Chondrocyte (in vitro differentiated cells): ENCODE measurements at regions not wholly inside any gene's neighbourhood (a gene's known extent, or its start where the extent isn't known, plus 50 kb on each side); places are given as distances from the start of the nearest gene placed in this dataset.

Source experiments
- DNase-seq: peaks from one replicate; pipeline ENCODE4 v3.0.0; 2021; ENCODE audit warnings: mixed read lengths, low spot score
- H3K27ac Mint-ChIP-seq: one replicate; pipeline ENCODE4 v1.8.0; 2021; ENCODE audit warnings: mild to moderate bottlenecking, moderate library complexity, mixed read lengths; ENCODE audit not compliant: unreplicated experiment
- H3K27me3 Mint-ChIP-seq: 2 replicates; pipeline ENCODE4 v1.8.0; 2021; ENCODE audit warnings: low read depth, mixed read lengths
- H3K36me3 Mint-ChIP-seq: 2 replicates; pipeline ENCODE4 v1.8.0; 2021; ENCODE audit warnings: low read depth, mixed read lengths
- H3K4me1 Mint-ChIP-seq: 2 replicates; pipeline ENCODE4 v1.8.0; 2021; ENCODE audit warnings: low read depth, mild to moderate bottlenecking, mixed read lengths
- H3K4me3 Mint-ChIP-seq: one replicate; pipeline ENCODE4 v1.8.0; 2021; ENCODE audit warnings: mild to moderate bottlenecking, moderate library complexity, mixed read lengths; ENCODE audit not compliant: unreplicated experiment
- H3K9me3 Mint-ChIP-seq: 2 replicates; pipeline ENCODE4 v1.8.0; 2021; ENCODE audit warnings: low read depth, mixed read lengths
- TF ChIP-seq, protein P1 (sequence below): fragments of 200-600 bp; sonication (generic); IDR thresholded peaks from 2 replicates; pipeline ENCODE4 v1.5.0; 2021; ENCODE audit warnings: antibody characterized with exemption, mild to moderate bottlenecking, moderate library complexity

DNA sequence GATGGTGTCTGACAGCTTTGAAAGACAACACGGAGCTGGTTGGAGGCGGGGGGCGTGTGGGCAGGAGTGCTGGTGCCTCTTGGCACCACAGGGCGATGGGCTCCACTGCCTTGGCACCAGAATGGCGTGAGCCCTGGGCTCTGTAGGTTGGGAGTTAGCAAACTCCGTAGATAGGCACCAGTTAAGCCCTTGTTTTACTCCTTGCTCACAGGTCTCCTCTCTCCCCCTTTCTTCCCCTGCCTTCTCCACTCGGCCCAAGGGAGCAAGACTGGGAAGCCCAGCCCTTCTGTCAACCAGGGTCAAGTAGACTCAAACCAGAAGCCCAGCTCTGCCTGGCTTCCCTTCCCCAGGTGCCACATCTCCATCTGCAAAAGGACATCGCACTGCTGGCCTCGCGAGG, 281.7 kb upstream of the ID2 start:
- Mint-ChIP-seq H3K9me3 (peaks cover 4% of the 10 kb centered on the region), H3K36me3 (no peaks in the 10 kb centered on the region), H3K27ac (no peak overlapping the region), H3K27me3 (peaks cover 11% of the 10 kb centered on the region), H3K4me3 (no peak overlapping the region), H3K4me1 (peaks cover under 1% of the 10 kb centered on the region)
- no peak for DNase-seq
- TF ChIP-seq, protein P1, sequence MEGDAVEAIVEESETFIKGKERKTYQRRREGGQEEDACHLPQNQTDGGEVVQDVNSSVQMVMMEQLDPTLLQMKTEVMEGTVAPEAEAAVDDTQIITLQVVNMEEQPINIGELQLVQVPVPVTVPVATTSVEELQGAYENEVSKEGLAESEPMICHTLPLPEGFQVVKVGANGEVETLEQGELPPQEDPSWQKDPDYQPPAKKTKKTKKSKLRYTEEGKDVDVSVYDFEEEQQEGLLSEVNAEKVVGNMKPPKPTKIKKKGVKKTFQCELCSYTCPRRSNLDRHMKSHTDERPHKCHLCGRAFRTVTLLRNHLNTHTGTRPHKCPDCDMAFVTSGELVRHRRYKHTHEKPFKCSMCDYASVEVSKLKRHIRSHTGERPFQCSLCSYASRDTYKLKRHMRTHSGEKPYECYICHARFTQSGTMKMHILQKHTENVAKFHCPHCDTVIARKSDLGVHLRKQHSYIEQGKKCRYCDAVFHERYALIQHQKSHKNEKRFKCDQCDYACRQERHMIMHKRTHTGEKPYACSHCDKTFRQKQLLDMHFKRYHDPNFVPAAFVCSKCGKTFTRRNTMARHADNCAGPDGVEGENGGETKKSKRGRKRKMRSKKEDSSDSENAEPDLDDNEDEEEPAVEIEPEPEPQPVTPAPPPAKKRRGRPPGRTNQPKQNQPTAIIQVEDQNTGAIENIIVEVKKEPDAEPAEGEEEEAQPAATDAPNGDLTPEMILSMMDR = no peak

DNA sequence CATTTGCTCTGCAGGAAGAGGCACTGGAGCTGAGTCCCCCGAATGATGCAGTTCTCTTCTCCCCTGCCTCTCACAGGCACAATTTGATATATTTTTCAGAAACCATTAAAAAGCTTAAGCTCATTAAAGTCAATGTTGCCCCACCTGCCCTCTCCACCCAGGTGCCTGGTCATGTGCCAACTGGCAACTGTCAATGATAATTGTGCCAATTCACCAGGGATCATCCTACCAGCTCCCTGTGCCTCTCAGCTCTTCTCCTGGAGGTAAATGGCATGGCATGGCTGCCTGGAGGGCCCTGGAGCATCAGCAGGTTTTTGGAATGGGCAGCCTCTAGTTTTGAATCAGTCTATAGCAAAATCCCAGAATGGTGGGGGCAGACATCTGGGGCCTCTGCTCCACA, 279.6 kb upstream of the ID2 start:
- no peak overlapping the region for H3K27ac Mint-ChIP-seq
- H3K4me1 Mint-ChIP-seq = no peaks in the 10 kb centered on the region
- TF ChIP-seq, protein P1 = no peak
- peaks cover 8% of the 10 kb centered on the region for H3K9me3 Mint-ChIP-seq
- H3K27me3 Mint-ChIP-seq = peaks cover 6% of the 10 kb centered on the region
- no peaks in the 10 kb centered on the region for H3K36me3 Mint-ChIP-seq
- H3K4me3 Mint-ChIP-seq = no peak overlapping the region
- no peak for DNase-seq

GRCh38 chr2:8403876-8404275, 278.0 kb upstream of the ID2 start:
- H3K4me1 Mint-ChIP-seq = no peaks in the 10 kb centered on the region
- peaks cover 6% of the 10 kb centered on the region for H3K27me3 Mint-ChIP-seq
- no peak overlapping the region for H3K4me3 Mint-ChIP-seq
- H3K36me3 Mint-ChIP-seq = no peaks in the 10 kb centered on the region
- no peak for DNase-seq
- TF ChIP-seq, protein P1 = no peak
- H3K27ac Mint-ChIP-seq = no peak overlapping the region
- H3K9me3 Mint-ChIP-seq = peaks cover 8% of the 10 kb centered on the region

DNA sequence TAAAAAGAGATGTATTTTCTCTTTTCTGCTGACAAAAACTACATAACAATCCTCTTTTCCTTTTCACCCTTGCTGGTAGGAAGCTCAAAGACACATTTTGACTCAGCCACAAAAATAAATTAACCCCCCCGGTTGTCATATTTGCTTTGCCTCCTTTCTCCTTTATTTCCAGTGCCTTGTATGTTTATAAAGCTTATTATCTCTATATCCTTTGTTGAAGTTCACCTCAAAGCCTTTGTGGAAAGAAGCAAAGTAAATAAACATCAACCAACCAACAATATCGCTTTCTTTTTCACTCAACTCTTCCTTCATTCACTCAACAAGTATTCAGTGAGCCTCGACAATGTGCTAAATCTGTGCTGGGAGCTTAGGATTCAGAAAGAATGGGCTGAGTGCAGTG, 276.5 kb upstream of the ID2 start:
- Mint-ChIP-seq H3K4me1 (no peaks in the 10 kb centered on the region), H3K9me3 (peaks cover 8% of the 10 kb centered on the region)

GRCh38 chr2:8406271-8406670, 275.6 kb upstream of the ID2 start:
- no peaks in the 10 kb centered on the region for H3K4me1 Mint-ChIP-seq
- H3K27me3 Mint-ChIP-seq = peaks cover 4% of the 10 kb centered on the region
- TF ChIP-seq, protein P1 = no peak
- no peak overlapping the region for H3K4me3 Mint-ChIP-seq
- peaks cover 8% of the 10 kb centered on the region for H3K9me3 Mint-ChIP-seq
- H3K36me3 Mint-ChIP-seq = no peaks in the 10 kb centered on the region
- no peak for DNase-seq
- H3K27ac Mint-ChIP-seq = no peak overlapping the region

More for the DNA sequence above, 276.5 kb upstream of the ID2 start:
- Mint-ChIP-seq H3K36me3 (no peaks in the 10 kb centered on the region), H3K4me3 (no peak overlapping the region), H3K27ac (no peak overlapping the region), H3K27me3 (peaks cover 6% of the 10 kb centered on the region)
- DNase-seq = no peak
- TF ChIP-seq, protein P1 = no peak
